Neural cell (in vitro differentiated cells): ENCODE measurements at regions not wholly inside any gene's neighbourhood (a gene's known extent, or its start where the extent isn't known, plus 50 kb on each side); places are given as distances from the start of the nearest gene placed in this dataset.

ENCODE experiments used
- H2AFZ ChIP-seq: fragments of 200-600, 300-800 bp; sonication (generic), shearing (Covaris generic); 2 replicates; pipeline ENCODE4 v1.6.0; 2014; ENCODE audit warnings: low read depth, mild to moderate bottlenecking, antibody characterized with exemption, low read length, moderate library complexity
- H3F3A ChIP-seq: fragments of 200-600 bp; shearing (Covaris generic); 2 replicates; pipeline ENCODE4 v1.6.1; 2016; ENCODE audit warnings: mild to moderate bottlenecking, moderate library complexity, mixed read lengths, antibody characterized with exemption, low read length; ENCODE audit not compliant: insufficient read depth, poor library complexity, severe bottlenecking
- H3K27ac ChIP-seq: fragments of 200-600, 300-800 bp; sonication (generic), shearing (Covaris generic); 2 replicates; pipeline ENCODE4 v1.5.1; 2014; ENCODE audit warnings: mild to moderate bottlenecking, low read length, moderate library complexity
- H3K27me3 ChIP-seq: fragments of 300-800, 200-600 bp; sonication (generic), shearing (Covaris generic); 2 replicates; pipeline ENCODE4 v1.6.0; 2014; ENCODE audit warnings: mild to moderate bottlenecking, low read depth, low read length, moderate library complexity; ENCODE audit not compliant: insufficient read depth
- H3K36me3 ChIP-seq: fragments of 300-800, 200-600 bp; sonication (generic), shearing (Covaris generic); 2 replicates; pipeline ENCODE4 v1.5.1; 2014; ENCODE audit warnings: mild to moderate bottlenecking, antibody characterized with exemption, low read length, moderate library complexity; ENCODE audit not compliant: insufficient read depth
- H3K4me2 ChIP-seq: fragments of 300-800, 200-600 bp; sonication (generic), shearing (Covaris generic); 2 replicates; pipeline ENCODE4 v1.6.0; 2014; ENCODE audit warnings: mild to moderate bottlenecking, low read length
- H3K4me3 ChIP-seq: fragments of 300-800, 200-600 bp; sonication (generic), shearing (Covaris generic); 2 replicates; pipeline ENCODE4 v1.5.1; 2014; ENCODE audit warnings: mild to moderate bottlenecking, low read length, moderate library complexity
- H3K79me2 ChIP-seq: fragments of 200-600 bp; shearing (Covaris generic); replicated peaks from 2 replicates; pipeline ENCODE4 v1.6.0; 2014; ENCODE audit warnings: mild to moderate bottlenecking, low read length, moderate library complexity; ENCODE audit not compliant: insufficient read depth
- H3K9ac ChIP-seq: fragments of 300-800, 200-600 bp; sonication (generic), shearing (Covaris generic); 2 replicates; pipeline ENCODE4 v1.6.1; 2016; ENCODE audit warnings: mild to moderate bottlenecking, low read length, mixed read lengths
- H3K9me2 ChIP-seq: fragments of 200-600 bp; shearing (Covaris generic); 2 replicates; pipeline ENCODE4 v1.6.1; 2016; ENCODE audit warnings: mild to moderate bottlenecking, low read length, mixed read lengths; ENCODE audit not compliant: insufficient read depth
- H3K9me3 ChIP-seq: fragments of 200-600, 300-800 bp; sonication (generic), shearing (Covaris generic); 2 replicates; pipeline ENCODE4 v1.6.1; 2016; ENCODE audit warnings: mild to moderate bottlenecking, mixed run types, low read length, moderate library complexity, mixed read lengths
- H4K20me1 ChIP-seq: fragments of 200-600 bp; shearing (Covaris generic); 2 replicates; pipeline ENCODE4 v1.6.1; 2016; ENCODE audit warnings: mild to moderate bottlenecking, mixed run types; ENCODE audit not compliant: insufficient read depth
- CTCF ChIP-seq: fragments of 450-650 bp; IDR thresholded peaks from 2 replicates; pipeline ENCODE4 v1.5.1; 2014; ENCODE audit warnings: antibody characterized with exemption, mild to moderate bottlenecking, moderate library complexity; ENCODE audit not compliant: poor library complexity, severe bottlenecking
- EP300 ChIP-seq: fragments of 450-650 bp; conservative IDR thresholded peaks from 2 replicates; pipeline ENCODE4 v1.6.1; 2014; ENCODE audit warnings: antibody characterized with exemption, mild to moderate bottlenecking, moderate library complexity; ENCODE audit not compliant: poor library complexity, severe bottlenecking
- EZH2 ChIP-seq: fragments of 200-600, 300-800 bp; shearing (Covaris generic), sonication (generic); IDR thresholded peaks from 2 replicates; pipeline ENCODE4 v1.6.1; 2014; ENCODE audit warnings: antibody characterized with exemption, low read length, borderline replicate concordance, mild to moderate bottlenecking; ENCODE audit not compliant: insufficient read depth, poor library complexity, severe bottlenecking
- MXI1 ChIP-seq: fragments of 450-650 bp; conservative IDR thresholded peaks from 2 replicates; pipeline ENCODE4 v1.6.1; 2014; ENCODE audit warnings: antibody characterized with exemption, mild to moderate bottlenecking; ENCODE audit not compliant: poor library complexity, severe bottlenecking
- POLR2AphosphoS5 ChIP-seq: IDR thresholded peaks from 2 replicates; pipeline ENCODE4 v1.6.1; 2012
- RAD21 ChIP-seq: fragments of 450-650 bp; conservative IDR thresholded peaks from 2 replicates; pipeline ENCODE4 v1.6.1; 2014; ENCODE audit warnings: antibody characterized with exemption, mild to moderate bottlenecking, moderate library complexity
- REST ChIP-seq: IDR thresholded peaks from 2 replicates; pipeline ENCODE4 v1.6.1; 2012; ENCODE audit warnings: borderline replicate concordance
- SMC3 ChIP-seq: fragments of 450-650 bp; conservative IDR thresholded peaks from 2 replicates; pipeline ENCODE4 v1.6.1; 2014; ENCODE audit warnings: antibody characterized with exemption, mild to moderate bottlenecking, moderate library complexity; ENCODE audit not compliant: poor library complexity
- TAF1 ChIP-seq: IDR thresholded peaks from 2 replicates; pipeline ENCODE4 v1.6.1; 2012; ENCODE audit warnings: low read depth

- H3K36me3 ChIP-seq = no peaks in the 10 kb centered on the region
- H4K20me1 ChIP-seq = no peaks in the 10 kb centered on the region
- H3K4me3 ChIP-seq = no peak overlapping the region
- H3K9me2 ChIP-seq = no peaks in the 10 kb centered on the region
- no peak overlapping the region for H3K9ac ChIP-seq
- no peaks in the 10 kb centered on the region for H3K9me3 ChIP-seq
- no peak overlapping the region for H3K27ac ChIP-seq
- H2AFZ ChIP-seq = no peak overlapping the region
- no peak for TF ChIP-seq TAF1
- no peak for TF ChIP-seq SMC3
- TF ChIP-seq EZH2 = no peak
- TF ChIP-seq POLR2AphosphoS5 = no peak
- no peak for TF ChIP-seq MXI1
- no peak for TF ChIP-seq REST
- TF ChIP-seq RAD21 = no peak
- no peak for TF ChIP-seq EP300
- no peak for TF ChIP-seq CTCF
- H3F3A ChIP-seq = no peaks in the 10 kb centered on the region
- H3K27me3 ChIP-seq = no peaks in the 10 kb centered on the region
- H3K79me2 ChIP-seq = no peaks in the 10 kb centered on the region
- H3K4me2 ChIP-seq = no peak overlapping the region
Observed at GRCh38 chr3:120850381-120851295, 57.4 kb upstream of the STXBP5L start.

- Histone ChIP-seq H3K9ac (no peak overlapping the region), H2AFZ (no peak overlapping the region), H3K79me2 (no peaks in the 10 kb centered on the region), H3K36me3 (no peaks in the 10 kb centered on the region), H3K4me2 (no peak overlapping the region), H3K4me3 (no peak overlapping the region), H3K27ac (no peak overlapping the region), H3K27me3 (no peaks in the 10 kb centered on the region), H3K9me3 (no peaks in the 10 kb centered on the region), H4K20me1 (no peaks in the 10 kb centered on the region), H3F3A (no peaks in the 10 kb centered on the region), H3K9me2 (no peaks in the 10 kb centered on the region)
- TF ChIP-seq MXI1 = no peak
- TF ChIP-seq POLR2AphosphoS5 = no peak
Observed at GRCh38 chr3:120852412-120852811, 55.6 kb upstream of the STXBP5L start.
